ENCODE measurements at regions not wholly inside any gene's neighbourhood (a gene's known extent, or its start where the extent isn't known, plus 50 kb on each side); places are given as distances from the start of the nearest gene placed in this dataset.
A peak's percentile ranks its signal among the peaks of the same experiment; 100 is the strongest.
"Not testable (repeated sequence)": the region's sequence is repeated elsewhere in the genome, so short reads cannot be mapped to it uniquely, and the experiment has no call there.

DNA sequence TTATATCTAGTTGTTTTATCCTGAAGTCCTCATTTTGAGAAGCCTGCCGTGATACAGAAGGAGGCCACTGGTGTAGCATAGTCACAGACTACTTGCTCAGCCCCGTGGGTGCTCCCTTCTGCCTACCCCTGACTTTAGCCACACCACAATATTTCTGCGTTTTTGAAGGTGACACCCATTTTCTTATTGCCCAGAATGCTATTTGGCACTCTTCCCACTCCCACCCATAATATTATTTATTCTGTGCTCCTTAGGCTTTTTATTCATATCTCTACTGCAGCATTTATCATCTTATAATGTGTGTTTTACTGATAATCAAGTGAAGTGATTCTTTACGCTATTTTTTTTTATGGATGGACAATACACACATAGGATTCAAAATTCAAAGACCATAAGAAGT is 107.3 kb downstream of the OR2B2 start:
- no peak for DNase-seq

DNA sequence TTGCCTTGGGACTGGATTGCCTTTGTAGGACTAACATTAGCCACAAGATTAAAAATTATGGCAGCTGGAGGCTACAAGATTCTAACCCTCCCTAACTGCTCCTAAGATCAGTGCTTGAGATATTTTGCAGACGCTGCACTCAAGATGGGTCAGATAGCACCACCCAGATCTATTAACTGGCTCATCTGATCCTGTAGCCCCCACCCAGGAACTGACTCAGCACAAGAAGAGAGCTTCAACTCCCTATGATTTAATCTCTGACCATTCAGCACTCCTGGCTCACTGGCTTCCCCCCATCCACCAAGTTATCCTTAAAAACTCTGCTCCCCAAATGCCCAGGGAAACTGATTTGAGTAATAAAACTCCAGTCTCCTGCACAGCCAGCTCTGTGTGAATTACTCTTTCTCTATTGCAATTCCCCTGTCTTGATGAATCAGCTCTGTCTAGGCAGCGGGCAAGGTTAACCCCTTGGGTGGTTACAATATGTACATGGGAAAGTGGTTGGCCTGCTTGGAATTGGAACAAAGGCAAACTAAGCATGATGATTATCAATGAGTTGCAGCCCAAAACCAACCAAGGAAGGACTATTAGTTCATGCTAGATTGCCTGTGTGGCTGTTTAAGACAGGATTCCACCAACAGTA is 111.3 kb downstream of the OR2B2 start:
- no peak for DNase-seq

DNA sequence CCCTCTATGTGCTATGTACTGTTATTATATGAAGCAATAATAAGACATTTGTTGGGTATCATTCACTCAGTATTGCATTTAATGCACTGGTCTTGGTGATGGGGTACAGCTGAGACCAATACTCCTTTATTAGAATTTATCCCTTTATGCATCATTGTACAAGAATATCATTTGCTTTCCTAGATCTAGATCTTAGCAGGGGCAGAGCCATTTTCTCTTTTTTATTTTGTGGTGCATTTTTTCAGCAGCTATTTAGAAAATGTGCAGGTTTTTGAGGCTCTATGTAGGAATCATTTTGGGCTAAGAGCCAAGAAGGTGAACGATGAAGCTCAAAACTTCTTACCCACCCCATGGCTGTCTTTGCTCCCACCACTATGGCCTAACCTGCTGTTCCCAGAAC is 114.2 kb downstream of the OR2B2 start:
- DNase-seq, result no peak

DNA sequence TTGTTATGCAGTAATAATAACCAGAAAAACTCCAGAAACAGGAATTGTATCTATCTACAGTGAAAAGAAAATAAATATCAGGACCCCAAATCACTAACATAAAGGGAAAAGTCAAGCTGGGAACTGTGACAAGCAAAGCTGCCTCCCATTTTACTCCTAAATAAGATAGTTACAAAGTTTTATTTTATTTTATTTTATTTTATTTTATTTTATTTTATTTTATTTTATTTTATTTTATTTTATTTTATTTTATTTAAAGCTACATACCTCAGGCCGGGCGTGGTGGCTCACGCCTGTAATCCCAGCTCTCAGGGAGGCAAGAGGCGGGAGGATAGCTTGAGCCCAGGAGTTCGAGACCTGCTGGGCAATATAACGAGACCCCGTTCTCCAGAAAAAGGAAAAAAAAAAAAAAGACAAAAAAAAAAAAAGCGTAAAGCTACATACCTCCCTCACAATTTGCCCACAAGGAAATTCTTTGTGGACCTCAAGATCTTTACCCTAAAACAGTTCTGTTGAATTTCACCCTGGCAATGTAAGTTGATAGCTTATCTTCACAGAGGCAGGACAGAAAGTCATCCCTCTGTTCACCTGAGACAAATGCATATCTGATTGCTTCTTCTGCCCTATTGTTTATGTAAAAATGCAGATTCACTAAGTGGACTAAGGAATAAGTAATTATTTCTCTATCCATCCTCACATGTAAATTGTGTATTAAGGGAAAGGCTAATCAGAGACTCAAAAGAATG is 115.3 kb downstream of the OR2B2 start:
- not testable (repeated sequence) for DNase-seq

DNA sequence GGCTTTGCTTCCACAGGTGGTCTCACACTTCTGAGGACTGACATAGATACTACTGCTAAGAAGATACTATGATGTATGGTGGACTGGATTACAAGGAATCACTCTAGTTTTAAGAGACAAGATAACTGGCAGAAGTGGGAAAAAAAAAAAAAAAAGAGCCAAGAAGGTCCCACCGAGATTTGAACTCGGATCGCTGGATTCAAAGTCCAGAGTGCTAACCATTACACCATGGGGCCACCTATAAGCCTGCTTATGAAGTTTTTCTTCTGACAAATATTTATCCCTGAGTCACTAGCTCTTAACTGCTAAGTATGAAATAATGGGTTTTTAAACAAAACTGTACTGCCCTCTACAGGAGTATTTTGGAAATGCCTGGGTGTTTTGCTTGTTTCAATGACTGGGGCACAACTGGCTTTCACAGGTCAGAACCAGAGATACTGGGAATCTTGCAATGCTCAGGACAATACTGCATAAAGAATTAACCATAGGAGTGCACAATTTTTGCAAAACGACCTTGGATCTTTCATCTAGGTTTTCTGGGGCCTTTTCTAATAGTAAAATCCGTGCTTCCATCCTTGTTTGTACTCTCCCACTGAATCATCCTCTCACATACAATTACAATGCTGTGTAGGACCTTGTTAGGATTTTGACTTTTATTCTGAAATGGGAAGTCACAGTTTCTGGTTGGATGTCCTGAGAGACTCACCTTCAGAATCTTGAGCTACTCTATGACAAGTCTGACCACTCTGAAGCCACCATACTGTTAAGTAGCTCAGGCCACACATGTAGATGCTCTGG is 116.3 kb downstream of the OR2B2 start:
- DNase-seq, result peak; percentile 51 to 90

DNA sequence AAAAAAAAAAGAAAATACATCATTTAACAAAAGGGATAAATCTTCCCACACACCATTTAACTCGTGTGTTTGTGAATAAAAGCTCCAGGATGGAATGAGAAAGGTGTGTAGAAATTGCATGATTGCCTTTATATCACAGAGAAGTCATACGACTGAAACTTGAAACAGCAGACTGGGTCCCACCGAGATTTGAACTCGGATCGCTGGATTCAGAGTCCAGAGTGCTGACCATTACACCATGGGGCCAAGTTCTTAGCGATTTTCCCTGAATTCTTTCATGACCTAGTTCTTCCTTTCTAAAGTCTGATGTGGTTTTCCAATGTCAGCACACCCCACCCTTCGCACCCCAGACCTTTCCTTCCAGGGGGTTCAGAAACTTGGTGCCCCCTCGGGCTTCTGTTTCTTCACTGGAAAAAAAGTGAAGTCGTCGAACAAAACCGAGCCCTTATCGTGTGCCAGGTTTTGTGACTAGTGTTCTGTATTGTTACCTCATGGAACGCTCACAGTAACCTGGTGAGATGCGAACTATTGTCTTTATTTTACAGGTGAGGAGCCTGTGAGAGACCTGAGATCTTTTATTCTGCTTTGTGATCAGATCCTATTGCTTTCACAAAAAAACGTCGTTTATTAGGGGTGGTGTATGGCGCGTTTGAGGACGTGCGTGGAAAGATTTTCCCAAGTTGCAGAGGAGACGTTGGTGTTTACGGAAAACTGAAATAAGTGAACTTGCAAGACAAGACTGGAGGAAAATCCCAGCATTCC is 120.8 kb downstream of the OR2B2 start:
- DNase-seq, result peak in 1 of 2 donors; percentile 33

DNA sequence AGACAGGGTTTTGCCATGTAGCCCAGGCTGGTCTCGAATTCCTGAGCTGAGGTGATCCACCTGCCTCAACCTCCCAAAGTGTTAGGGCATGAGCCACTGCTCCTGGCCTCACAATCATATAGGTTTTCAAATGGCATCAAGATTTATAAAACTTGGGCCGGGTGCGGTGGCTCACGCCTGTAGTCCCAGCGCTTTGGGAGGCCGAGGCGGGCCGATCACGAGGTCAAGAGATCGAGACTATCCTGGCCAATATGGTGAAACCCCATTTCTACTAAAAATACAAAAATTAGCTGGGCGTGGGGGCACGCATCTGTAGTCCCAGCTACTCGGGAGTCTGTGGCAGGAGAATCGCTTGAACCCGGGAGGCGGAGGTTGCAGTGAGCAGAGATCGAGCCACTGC is 123.8 kb downstream of the OR2B2 start:
- not testable (repeated sequence) for DNase-seq

DNA sequence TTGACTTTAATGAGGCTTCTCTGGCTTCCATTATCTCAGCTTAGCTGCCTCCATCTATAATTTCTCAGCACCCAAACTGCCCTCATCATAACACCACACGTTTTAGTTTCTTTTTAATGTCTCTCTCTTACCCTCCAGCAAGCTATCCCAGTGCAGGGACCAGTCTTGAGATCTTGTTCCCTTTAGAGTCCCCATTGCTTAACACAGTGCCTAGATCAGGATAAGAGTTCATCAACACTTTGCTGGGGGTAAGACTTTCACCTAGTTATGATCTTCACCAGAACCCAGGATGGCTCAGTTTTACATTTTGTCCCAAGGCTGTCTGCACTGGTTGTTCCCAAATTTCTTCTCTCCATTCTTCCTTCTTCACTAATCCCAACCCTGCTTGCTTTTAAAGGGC is 126.1 kb downstream of the OR2B2 start:
- no peak for DNase-seq

DNA sequence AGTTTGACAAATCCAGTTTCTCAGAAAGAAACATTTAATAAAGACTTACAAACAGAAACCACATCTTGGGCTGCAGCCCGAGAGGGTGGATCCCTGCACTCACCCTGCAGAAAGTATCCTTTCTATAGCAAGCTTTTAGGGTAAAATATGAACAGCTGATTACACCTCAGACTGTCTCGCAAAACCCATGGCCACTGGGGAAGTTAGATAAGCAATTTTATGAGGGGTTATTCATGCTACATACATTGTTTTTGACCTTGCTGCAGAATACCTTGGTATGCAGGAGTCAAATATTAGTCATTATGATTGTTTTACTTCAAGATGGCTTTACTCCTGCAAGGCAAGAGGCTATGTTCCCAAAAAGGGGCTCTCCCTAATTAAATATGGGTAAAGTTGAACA is 126.9 kb downstream of the OR2B2 start:
- no peak for DNase-seq

DNA sequence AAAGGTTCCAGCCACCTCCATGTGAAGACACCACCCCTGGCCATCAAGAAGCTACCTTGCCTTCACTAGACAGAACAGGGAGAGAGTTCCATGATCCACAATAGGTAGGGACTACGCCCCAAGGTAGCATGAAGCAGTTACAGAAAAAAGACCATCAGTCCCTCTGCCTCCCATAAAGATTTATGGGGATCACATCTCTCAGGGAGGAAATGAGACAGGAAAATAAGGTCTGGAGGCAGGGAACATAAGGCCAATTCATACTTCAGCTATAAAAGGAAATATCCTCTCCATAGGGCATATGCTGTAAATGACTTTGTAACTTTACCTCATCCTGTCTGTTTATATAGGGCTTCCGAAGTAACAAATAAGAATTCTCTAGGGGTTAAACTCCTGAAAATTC is 129.4 kb downstream of the OR2B2 start:
- DNase-seq, result no peak

DNA sequence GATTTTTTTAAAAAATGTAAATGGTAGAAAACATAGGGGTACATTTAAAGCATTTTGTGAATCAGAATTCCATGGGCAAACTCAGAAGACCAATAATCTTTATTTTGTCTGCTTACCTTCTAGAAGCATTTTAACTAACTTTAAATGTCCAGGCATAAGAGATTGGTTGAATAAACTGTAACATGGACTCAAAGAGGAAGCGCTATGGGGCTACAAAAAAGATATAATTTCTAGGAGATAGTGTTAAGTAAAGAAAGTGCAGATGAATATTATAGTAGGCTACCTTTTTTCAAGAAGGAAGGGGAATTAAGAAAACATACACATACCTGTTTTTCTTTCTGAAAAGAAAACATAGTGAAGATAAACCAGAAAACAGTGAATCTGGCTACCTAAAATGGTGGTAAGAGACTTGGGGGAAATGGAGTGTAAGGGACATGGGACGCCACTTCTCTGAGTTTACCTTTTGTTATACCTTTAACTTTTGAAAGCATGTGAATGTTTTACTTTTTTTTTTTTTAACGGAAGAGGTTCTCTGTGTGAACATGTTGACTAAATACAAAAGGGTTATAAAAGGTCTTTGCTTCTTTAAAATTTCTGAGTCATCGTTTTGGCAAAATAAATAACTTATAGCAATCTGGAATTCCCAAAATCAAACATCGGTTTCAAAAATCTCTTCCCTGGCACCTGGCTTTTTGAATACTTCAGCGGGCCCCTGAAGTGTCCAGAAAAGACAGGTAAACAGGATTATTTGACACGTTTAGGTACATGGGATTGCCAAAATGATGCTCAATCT is 133.4 kb downstream of the OR2B2 start:
- DNase-seq, result no peak

DNA sequence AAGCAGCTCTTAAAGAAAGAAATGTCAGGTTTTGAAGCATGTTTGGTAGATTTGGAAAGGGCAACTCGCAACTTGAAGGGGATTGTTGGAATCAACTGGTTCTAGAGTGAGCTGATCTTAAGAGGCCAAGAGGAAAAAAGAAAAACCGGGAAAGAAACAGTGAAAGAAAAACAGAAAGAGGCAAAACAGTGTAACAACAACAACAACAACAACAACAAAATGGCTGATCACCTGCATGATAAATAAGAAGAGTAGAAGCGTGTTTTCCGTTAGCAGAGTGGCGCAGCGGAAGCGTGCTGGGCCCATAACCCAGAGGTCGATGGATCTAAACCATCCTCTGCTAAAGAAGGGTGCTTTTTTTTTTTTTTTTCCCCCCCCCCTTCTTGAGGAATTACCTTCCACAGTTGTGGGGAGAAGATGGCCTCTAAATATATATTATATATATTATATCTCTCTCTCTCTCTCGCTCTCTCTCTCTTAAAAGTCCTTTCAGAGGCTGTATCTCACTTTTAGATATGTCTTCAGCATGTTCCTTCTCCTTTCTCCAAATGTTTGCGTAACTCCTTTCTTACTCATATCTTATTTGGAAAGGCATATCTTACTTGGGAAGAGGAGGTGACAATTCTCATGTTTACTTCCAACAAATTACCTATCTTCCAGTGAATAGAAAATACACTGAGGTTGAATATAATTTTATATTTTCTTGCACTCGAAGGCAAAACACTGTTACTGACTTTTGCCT is 134.4 kb downstream of the OR2B2 start:
- DNase-seq, result peak in 1 of 2 donors; percentile 28

DNA sequence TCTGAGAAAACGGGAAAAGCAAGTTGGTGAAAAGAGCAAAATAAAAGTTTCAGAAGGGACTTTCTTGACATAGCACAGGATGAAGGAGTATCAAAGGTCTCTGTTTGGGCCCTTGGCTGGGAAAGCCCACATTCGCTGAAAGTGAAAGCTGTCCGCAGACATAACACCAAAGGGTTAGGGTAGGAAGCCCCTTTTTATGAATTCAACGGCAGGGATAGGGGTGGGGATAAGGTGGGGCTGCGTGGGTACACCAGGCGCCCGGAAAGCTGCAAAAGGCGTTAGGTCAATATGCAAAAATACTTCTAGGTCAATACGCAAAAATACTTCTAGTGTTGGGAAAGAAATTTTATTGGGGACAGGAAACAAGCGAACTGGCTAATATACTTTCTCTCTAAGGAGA is 135.1 kb downstream of the OR2B2 start:
- DNase-seq, result no peak

DNA sequence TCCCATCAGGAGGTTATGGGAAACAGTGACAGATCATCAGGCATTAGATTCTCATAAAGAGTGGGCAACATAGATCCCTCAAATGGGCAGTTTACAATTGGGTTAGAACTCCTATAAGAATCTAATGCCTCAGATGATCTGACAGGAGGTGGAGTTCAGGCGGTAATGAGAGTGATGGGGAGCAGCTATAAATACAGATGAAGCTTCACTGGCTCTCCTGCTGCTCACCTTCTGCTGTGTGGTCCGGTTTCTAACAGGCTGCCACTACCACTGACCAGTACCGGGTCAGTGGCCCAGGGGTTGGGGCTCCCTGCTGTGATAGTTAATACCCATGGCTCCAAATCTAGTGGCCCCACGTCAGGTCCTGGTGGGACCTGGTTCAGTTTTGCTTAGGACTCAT is 135.7 kb downstream of the OR2B2 start:
- DNase-seq, result no peak

DNA sequence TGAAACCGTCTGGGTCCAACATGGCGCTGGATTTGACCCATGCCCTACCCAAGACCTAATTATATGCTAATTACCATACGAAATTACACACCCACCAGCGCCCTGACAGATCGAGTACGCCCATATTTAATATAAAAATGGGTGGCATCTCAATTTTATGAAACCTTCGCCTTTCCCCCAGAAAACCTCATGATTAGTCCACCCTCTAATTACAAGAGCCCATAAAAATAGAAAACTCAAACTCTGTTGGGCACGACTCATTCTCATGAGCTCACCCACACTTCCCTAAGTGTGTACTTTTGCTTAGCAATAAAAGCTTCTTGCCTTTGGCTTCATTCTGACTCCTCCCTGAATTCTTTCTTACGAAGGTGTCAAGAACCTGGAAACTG is 136.4 kb downstream of the OR2B2 start:
- no peak for DNase-seq

DNA sequence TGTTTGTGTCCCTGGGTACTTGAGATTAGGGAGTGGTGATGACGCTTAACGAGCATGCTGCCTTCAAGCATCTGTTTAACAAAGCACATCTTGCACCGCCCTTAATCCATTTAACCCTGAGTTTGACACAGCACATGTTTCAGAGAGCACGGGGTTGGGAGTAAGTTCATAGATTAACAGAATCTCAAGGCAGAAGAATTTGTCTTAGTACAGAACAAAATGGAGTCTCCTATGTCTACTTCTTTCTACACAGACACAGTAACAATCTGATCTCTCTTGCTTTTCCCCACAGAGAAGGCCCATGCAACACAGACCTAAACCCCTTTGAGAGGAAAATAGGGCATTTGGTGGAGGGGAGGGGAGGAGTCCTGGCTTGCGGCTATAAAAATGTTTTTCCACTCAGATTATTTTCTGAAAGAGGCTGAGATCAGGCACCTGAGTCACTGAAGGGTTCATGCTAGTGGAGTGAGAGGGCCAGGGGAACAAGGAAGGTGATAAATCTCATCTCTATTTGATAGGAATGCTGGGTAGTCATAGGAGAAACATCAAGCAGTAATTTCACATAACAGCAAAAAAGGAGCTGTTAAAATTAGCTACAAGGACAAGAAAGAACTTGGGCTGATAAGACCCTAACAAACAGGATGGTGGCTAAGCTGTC is 136.9 kb downstream of the OR2B2 start:
- DNase-seq, result not testable (repeated sequence)

DNA sequence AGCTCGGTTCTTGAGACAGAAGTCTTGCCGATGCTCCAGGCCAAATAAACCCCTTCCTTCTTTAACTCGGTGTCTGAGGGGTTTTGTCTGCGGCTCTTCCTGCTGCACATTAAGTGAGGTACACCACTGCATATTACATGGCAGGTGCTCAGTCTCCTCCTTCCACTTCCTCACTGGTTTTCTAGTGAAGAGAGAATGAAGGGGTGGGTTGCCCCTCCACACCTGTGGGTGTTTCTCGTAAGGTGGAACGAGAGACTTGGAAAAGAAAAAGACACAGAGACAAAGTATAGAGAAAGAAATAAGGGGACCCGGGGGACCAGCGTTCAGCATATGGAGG is 138.0 kb downstream of the OR2B2 start:
- DNase-seq, result not testable (repeated sequence)

DNA sequence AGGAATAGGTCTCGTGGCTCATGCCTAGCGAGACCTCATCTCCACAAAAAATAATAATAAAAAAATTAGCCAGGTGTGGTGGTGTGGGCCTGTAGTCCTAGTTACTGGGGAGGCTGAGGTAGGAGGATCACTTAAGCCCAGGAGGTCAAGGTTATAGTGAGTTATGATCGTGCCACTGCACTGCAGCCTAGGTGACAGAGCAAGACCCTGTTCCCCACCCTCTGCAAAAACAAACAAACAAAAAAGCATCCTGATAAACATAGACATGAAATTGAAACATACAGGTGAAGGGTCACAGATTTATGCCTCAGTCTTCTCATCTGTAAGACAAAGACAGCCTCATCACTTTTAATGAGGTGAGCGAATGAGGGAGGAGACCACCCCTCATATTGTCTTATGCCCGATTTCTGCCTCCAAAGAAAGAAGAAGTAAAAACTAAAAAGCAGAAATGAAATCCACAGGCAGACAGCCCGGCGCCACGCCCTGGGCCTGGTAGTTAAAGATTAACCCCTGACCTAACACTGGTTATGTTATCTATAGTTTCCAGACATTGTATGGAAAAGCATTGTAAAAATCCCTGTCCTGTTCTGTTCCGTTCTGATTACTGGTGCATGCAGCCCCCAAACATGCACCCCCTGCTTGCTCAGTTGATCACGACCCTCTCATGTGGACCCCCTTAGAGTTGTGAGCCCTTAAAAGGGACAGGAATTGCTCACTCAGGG is 138.5 kb downstream of the OR2B2 start:
- DNase-seq, result peak in 1 of 2 donors; percentile 47

DNA sequence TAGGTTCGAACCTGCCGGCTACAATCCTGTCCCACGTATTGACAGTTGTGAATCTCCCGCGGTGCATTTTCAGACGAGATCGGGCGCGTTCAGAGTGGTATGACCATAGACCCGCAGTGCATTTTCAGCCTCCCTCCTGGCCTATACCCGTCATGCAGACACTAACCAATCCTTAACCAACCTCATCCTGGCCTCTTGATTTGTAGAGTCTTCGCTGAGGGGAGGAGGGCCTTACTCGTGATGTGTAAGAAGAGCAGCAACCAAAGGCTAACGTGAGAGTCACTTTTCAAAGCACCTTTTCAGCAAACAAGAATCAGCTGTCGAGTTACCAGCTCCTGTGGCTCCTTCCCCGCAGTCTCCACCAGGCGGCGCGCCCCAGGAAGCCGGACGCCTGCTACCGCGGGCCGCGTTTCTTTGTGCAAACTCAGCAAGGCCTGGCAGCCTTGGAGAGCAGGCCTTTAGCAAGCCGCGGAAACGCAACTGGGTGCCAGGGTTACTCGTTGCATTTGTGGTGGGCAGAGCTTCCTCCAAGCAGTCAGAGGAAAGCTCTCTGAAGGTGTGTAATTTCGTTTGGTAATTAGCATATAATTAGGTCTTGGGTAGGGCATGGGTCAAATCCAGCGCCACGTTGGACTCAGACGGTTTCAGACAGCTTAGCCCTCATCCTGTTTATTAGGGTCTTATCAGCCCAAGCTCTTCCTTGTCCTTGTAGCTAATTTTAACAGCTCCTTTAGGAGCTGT is 139.8 kb downstream of the OR2B2 start:
- DNase-seq, result peak; percentile 87

DNA sequence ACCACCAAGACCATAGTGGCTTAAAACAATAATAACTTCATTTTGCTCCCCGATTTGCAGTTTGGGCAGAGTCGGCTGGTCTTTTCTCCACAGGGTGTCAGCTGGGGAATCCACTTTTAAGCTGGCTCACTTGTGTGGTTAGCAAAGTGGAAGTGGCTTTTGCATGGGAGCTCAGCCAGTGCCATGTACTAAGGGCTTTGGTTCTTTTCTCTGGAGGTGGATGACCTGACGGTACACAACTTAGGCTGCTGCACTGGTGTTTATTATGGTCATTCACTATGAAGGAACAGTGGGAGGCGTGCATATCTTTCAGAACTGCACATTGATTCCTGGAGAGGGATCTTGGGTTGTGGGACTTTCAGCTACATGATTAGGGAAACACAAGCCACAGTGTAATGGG is 141.0 kb downstream of the OR2B2 start:
- no peak for DNase-seq

Measured in CD4-positive, alpha-beta T cell treated with Interleukin-4 for 1 hour (primary cell).